Endodermal cell (in vitro differentiated cells): ENCODE measurements at regions not wholly inside any gene's neighbourhood (a gene's known extent, or its start where the extent isn't known, plus 50 kb on each side); places are given as distances from the start of the nearest gene placed in this dataset.

Source experiments
- DNase-seq: peaks from one replicate; pipeline ENCODE4 v3.0.0-alpha.2; 2017
- H3K27ac ChIP-seq: 2 replicates; pipeline ENCODE4 v1.5.1; 2013; ENCODE audit warnings: mild to moderate bottlenecking, low read depth, low read length, moderate library complexity
- H3K27me3 ChIP-seq: 2 replicates; pipeline ENCODE4 v1.6.1; 2013; ENCODE audit warnings: mild to moderate bottlenecking, low read length, moderate library complexity; ENCODE audit not compliant: insufficient read depth, control insufficient read depth, poor library complexity, severe bottlenecking
- H3K36me3 ChIP-seq: 2 replicates; pipeline ENCODE4 v1.7.0; 2013; ENCODE audit warnings: mild to moderate bottlenecking, low read length, moderate library complexity; ENCODE audit not compliant: control insufficient read depth, insufficient read depth
- H3K4me1 ChIP-seq: one replicate; pipeline ENCODE4 v1.7.0; 2013; ENCODE audit warnings: low read length; ENCODE audit not compliant: control insufficient read depth, insufficient read depth
- H3K4me3 ChIP-seq: 2 replicates; pipeline ENCODE4 v1.5.1; 2013; ENCODE audit warnings: mild to moderate bottlenecking, low read length, moderate library complexity
- H3K9ac ChIP-seq: 2 replicates; pipeline ENCODE4 v1.6.1; 2013; ENCODE audit warnings: mild to moderate bottlenecking, low read length, moderate library complexity; ENCODE audit not compliant: poor library complexity, severe bottlenecking; ENCODE audit errors: extremely low read depth
- H3K9me3 ChIP-seq: 2 replicates; pipeline ENCODE4 v1.6.1; 2013; ENCODE audit warnings: mild to moderate bottlenecking, low read length, moderate library complexity; ENCODE audit not compliant: control insufficient read depth
- H3K27ac Mint-ChIP-seq: 2 replicates; pipeline ENCODE4 v1.8.0; 2020; ENCODE audit warnings: mixed read lengths
- H3K27me3 Mint-ChIP-seq: 2 replicates; pipeline ENCODE4 v1.8.0; 2021; ENCODE audit warnings: mild to moderate bottlenecking, mixed read lengths; ENCODE audit not compliant: insufficient read depth
- H3K36me3 Mint-ChIP-seq: 2 replicates; pipeline ENCODE4 v1.8.0; 2020; ENCODE audit warnings: low read depth, mixed read lengths
- H3K4me1 Mint-ChIP-seq: 2 replicates; pipeline ENCODE4 v1.8.0; 2020; ENCODE audit warnings: mixed read lengths
- H3K4me3 Mint-ChIP-seq: 2 replicates; pipeline ENCODE4 v1.8.0; 2020; ENCODE audit warnings: mild to moderate bottlenecking, moderate library complexity, mixed read lengths
- H3K9me3 Mint-ChIP-seq: 2 replicates; pipeline ENCODE4 v1.8.0; 2020; ENCODE audit warnings: mild to moderate bottlenecking, mixed read lengths
- WGBS, 2 experiments: methylation state at CpG; one replicate each; pipeline versions ENCODE4 v1.1.5 to v1.1.7; 2013; ENCODE audit warnings: missing lambda C conversion rate in 2 of 2, mixed read lengths in 1 of 2; ENCODE audit not compliant: insufficient coverage in 1 of 2, insufficient read length in 1 of 2; 5-methylcytosine and 5-hydroxymethylcytosine counted together
- TF ChIP-seq, protein P1 (sequence below): fragments of 200-600 bp; sonication (generic); conservative IDR thresholded peaks from 2 replicates; pipeline ENCODE4 v1.5.0; 2021; ENCODE audit warnings: antibody characterized with exemption, mild to moderate bottlenecking

DNA sequence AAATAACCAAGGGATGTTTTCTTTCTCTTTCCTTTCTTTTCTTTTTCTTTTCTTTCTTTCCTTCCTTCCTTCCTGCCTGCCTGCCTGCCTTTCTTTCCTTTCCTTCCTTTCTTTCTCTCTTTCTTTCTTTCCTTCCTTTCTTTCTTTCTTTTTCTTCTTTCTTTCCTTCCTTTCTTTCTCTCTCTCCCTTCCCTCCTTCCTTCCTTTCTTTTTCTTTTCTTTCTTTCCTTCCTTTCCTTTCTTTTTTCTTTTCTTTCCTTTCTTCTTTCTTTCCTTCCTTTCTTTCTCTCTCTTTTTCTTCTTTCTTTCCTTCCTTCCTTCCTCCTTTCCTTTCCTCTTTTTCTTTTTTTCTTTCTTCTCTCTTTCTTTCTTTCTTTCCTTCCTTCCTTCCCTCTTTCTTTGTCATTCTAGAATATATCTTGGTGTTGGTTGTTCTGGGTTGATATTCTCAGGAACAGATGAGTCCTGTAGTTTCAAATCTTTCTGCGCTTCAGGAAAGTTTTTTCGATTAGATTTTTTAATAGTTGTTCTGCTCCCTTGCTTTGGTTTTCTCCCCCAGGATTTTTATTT lies 101.5 kb upstream of the FBXO11 start:
- no peak overlapping the region for H3K27ac Mint-ChIP-seq
- no peak overlapping the region for H3K27ac ChIP-seq
- H3K4me3 ChIP-seq: no peak overlapping the region
- H3K9me3 ChIP-seq: no peaks in the 10 kb centered on the region
- peaks cover 2% of the 10 kb centered on the region for H3K9me3 Mint-ChIP-seq
- H3K4me1 ChIP-seq: no peaks in the 10 kb centered on the region
- no peak overlapping the region for H3K9ac ChIP-seq
- TF ChIP-seq, protein P1, sequence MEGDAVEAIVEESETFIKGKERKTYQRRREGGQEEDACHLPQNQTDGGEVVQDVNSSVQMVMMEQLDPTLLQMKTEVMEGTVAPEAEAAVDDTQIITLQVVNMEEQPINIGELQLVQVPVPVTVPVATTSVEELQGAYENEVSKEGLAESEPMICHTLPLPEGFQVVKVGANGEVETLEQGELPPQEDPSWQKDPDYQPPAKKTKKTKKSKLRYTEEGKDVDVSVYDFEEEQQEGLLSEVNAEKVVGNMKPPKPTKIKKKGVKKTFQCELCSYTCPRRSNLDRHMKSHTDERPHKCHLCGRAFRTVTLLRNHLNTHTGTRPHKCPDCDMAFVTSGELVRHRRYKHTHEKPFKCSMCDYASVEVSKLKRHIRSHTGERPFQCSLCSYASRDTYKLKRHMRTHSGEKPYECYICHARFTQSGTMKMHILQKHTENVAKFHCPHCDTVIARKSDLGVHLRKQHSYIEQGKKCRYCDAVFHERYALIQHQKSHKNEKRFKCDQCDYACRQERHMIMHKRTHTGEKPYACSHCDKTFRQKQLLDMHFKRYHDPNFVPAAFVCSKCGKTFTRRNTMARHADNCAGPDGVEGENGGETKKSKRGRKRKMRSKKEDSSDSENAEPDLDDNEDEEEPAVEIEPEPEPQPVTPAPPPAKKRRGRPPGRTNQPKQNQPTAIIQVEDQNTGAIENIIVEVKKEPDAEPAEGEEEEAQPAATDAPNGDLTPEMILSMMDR: no peak
- no peak overlapping the region for H3K4me3 Mint-ChIP-seq
- H3K27me3 ChIP-seq: no peaks in the 10 kb centered on the region
- no peaks in the 10 kb centered on the region for H3K36me3 Mint-ChIP-seq
- H3K36me3 ChIP-seq: no peaks in the 10 kb centered on the region
- 97 to 100% methylated on average over 2 of the region's 2 CpGs for WGBS, 2 experiments
- H3K27me3 Mint-ChIP-seq: no peaks in the 10 kb centered on the region
- DNase-seq: no peak
- no peaks in the 10 kb centered on the region for H3K4me1 Mint-ChIP-seq

GRCh38 chr2:48009256-48009655 lies 103.0 kb upstream of the FBXO11 start:
- no peak overlapping the region for H3K27ac ChIP-seq
- Mint-ChIP-seq H3K36me3 (no peaks in the 10 kb centered on the region), H3K9me3 (peaks cover 2% of the 10 kb centered on the region), H3K27ac (no peak overlapping the region), H3K4me1 (no peaks in the 10 kb centered on the region), H3K27me3 (no peaks in the 10 kb centered on the region), H3K4me3 (no peak overlapping the region)
- no peaks in the 10 kb centered on the region for H3K36me3 ChIP-seq
- H3K9ac ChIP-seq: no peak overlapping the region
- no peaks in the 10 kb centered on the region for H3K27me3 ChIP-seq
- H3K4me1 ChIP-seq: no peaks in the 10 kb centered on the region
- 97 to 100% methylated on average over 1 to 2 of the region's 2 CpGs for WGBS, 2 experiments
- H3K4me3 ChIP-seq: no peak overlapping the region
- no peak for DNase-seq
- H3K9me3 ChIP-seq: peaks cover 4% of the 10 kb centered on the region
- TF ChIP-seq, protein P1: no peak

DNA sequence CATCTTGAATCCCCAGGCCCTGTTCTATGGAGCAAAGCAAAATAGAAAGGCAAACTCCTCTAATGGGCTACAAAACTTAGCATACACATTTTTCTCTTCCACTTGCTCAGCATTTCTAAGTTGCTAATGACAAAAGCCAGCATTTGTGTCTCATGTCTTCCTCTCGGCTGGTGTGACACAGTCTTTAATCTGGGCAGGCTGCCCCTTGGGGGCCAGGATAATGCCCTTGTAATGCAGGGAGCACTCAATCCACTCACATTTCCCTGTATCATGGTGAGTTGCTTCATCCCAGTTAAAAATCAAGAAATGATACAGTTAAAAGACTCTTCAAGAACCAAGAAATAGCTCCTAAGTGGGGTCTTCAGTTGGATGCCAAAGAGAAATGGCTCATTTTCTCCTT lies 109.1 kb upstream of the FBXO11 start:
- Histone ChIP-seq H3K27ac (no peak overlapping the region), H3K27me3 (no peaks in the 10 kb centered on the region), H3K4me1 (no peaks in the 10 kb centered on the region), H3K36me3 (no peaks in the 10 kb centered on the region), H3K9me3 (peaks cover 21% of the 10 kb centered on the region), H3K9ac (no peak overlapping the region), H3K4me3 (no peak overlapping the region)
- WGBS, 2 experiments: 75 to 77% methylated on average over 1 of the region's 1 CpG
- H3K9me3 Mint-ChIP-seq: peaks cover 12% of the 10 kb centered on the region
- DNase-seq: no peak
- no peaks in the 10 kb centered on the region for H3K36me3 Mint-ChIP-seq
- H3K27ac Mint-ChIP-seq: no peak overlapping the region
- H3K27me3 Mint-ChIP-seq: no peaks in the 10 kb centered on the region
- no peak overlapping the region for H3K4me3 Mint-ChIP-seq
- TF ChIP-seq, protein P1: no peak
- H3K4me1 Mint-ChIP-seq: peaks cover 11% of the 10 kb centered on the region
